HUDEP-2 (cell line): ENCODE measurements at regions not wholly inside any gene's neighbourhood (a gene's known extent, or its start where the extent isn't known, plus 50 kb on each side); places are given as distances from the start of the nearest gene placed in this dataset.

Experiments used
- DNase-seq, 76 experiments: peaks; one replicate each; lab custom pipeline; 2025; ENCODE audit not compliant: unreplicated experiment in 76 of 76; lab: John Stamatoyannopoulos, UW

GRCh38 chr5:57832875-57833274 is 350.3 kb upstream of the ACTBL2 start:
- DNase-seq, result no peak

- no peak for DNase-seq
Observed at GRCh38 chr5:57831932-57832331, 349.3 kb upstream of the ACTBL2 start.

- no peak for DNase-seq
Observed at GRCh38 chr5:57831090-57831489, 348.5 kb upstream of the ACTBL2 start.

- DNase-seq, result no peak
Observed at GRCh38 chr5:57828221-57828620, 345.6 kb upstream of the ACTBL2 start.

GRCh38 chr5:57825031-57825686 is 342.5 kb upstream of the ACTBL2 start:
- no peak for DNase-seq

- no peak for DNase-seq
Observed at GRCh38 chr5:57824623-57825022, 342.0 kb upstream of the ACTBL2 start.

- no peak for DNase-seq
Observed at GRCh38 chr5:57824047-57824446, 341.4 kb upstream of the ACTBL2 start.

- no peak for DNase-seq
Observed at GRCh38 chr5:57822651-57823050, 340.0 kb upstream of the ACTBL2 start.

- DNase-seq, result no peak
Observed at GRCh38 chr5:57818397-57818796, 335.8 kb upstream of the ACTBL2 start.

- no peak for DNase-seq
Observed at GRCh38 chr5:57817924-57818323, 335.3 kb upstream of the ACTBL2 start.

GRCh38 chr5:57817001-57817453 is 334.4 kb upstream of the ACTBL2 start:
- DNase-seq, result no peak

- DNase-seq, result no peak
Observed at GRCh38 chr5:57816108-57816507, 333.5 kb upstream of the ACTBL2 start.

GRCh38 chr5:57805732-57806131 is 323.1 kb upstream of the ACTBL2 start:
- DNase-seq, result no peak

GRCh38 chr5:57805170-57805569 is 322.6 kb upstream of the ACTBL2 start:
- no peak for DNase-seq

- no peak for DNase-seq
Observed at GRCh38 chr5:57804505-57804904, 321.9 kb upstream of the ACTBL2 start.

GRCh38 chr5:57804007-57804444 is 321.4 kb upstream of the ACTBL2 start:
- DNase-seq, result no peak

- DNase-seq, result no peak
Observed at GRCh38 chr5:57802131-57802530, 319.5 kb upstream of the ACTBL2 start.

GRCh38 chr5:57795203-57795602 is 312.6 kb upstream of the ACTBL2 start:
- DNase-seq, result no peak

- DNase-seq, result no peak
Observed at GRCh38 chr5:57791875-57792274, 309.3 kb upstream of the ACTBL2 start.

- DNase-seq, result no peak
Observed at GRCh38 chr5:57785946-57786345, 303.3 kb upstream of the ACTBL2 start.

GRCh38 chr5:57784121-57784520 is 301.5 kb upstream of the ACTBL2 start:
- DNase-seq, result no peak

- no peak for DNase-seq
Observed at GRCh38 chr5:57783693-57784092, 301.1 kb upstream of the ACTBL2 start.

GRCh38 chr5:57780961-57781325 is 298.3 kb upstream of the ACTBL2 start:
- DNase-seq, result no peak
